ENCODE measurements at regions not wholly inside any gene's neighbourhood (a gene's known extent, or its start where the extent isn't known, plus 50 kb on each side); places are given as distances from the start of the nearest gene placed in this dataset.
"Not testable (repeated sequence)": the region's sequence is repeated elsewhere in the genome, so short reads cannot be mapped to it uniquely, and the experiment has no call there.

GRCh38 chr6:127397171-127397597, 53.8 kb upstream of the ECHDC1 start:
- TF ChIP-seq, protein P1, sequence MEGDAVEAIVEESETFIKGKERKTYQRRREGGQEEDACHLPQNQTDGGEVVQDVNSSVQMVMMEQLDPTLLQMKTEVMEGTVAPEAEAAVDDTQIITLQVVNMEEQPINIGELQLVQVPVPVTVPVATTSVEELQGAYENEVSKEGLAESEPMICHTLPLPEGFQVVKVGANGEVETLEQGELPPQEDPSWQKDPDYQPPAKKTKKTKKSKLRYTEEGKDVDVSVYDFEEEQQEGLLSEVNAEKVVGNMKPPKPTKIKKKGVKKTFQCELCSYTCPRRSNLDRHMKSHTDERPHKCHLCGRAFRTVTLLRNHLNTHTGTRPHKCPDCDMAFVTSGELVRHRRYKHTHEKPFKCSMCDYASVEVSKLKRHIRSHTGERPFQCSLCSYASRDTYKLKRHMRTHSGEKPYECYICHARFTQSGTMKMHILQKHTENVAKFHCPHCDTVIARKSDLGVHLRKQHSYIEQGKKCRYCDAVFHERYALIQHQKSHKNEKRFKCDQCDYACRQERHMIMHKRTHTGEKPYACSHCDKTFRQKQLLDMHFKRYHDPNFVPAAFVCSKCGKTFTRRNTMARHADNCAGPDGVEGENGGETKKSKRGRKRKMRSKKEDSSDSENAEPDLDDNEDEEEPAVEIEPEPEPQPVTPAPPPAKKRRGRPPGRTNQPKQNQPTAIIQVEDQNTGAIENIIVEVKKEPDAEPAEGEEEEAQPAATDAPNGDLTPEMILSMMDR (IDR thresholded peaks at IDR 0.05) = not testable (repeated sequence)
- not testable (repeated sequence) for TF ChIP-seq POLR2A (IDR thresholded peaks at IDR 0.05)

Measured in upper lobe of left lung (tissue), 4 donors.